ENCODE measurements at regions not wholly inside any gene's neighbourhood (a gene's known extent, or its start where the extent isn't known, plus 50 kb on each side); places are given as distances from the start of the nearest gene placed in this dataset.

GRCh38 chr12:89907659-89908058, 199.0 kb upstream of the ATP2B1 start:
- no peak for TF ChIP-seq POLR2A (IDR thresholded peaks at IDR 0.05)
- no peak for TF ChIP-seq CTCF (IDR thresholded peaks at IDR 0.05)
- no peak for ATAC-seq
- DNase-seq, result no peak
- no peaks in the 10 kb centered on the region for H3K27me3 ChIP-seq
- H3K9me3 ChIP-seq, result no peaks in the 10 kb centered on the region
- H3K36me3 ChIP-seq (replicated peaks in 1 of 2; ENCODE audit: insufficient read depth in 1 of 2, low read depth in 2 of 2), result no peaks in the 10 kb centered on the region
- no peak overlapping the region for H3K4me3 ChIP-seq
- 31 to 34% methylated on average over 2 of the region's 2 CpGs for WGBS, 2 donors
- H3K4me1 ChIP-seq, result no peaks in the 10 kb centered on the region
- intact Hi-C loops (cut with DNase I), result no loop called here
- no peak overlapping the region for H3K27ac ChIP-seq

GRCh38 chr12:89906824-89907223, 198.2 kb upstream of the ATP2B1 start:
- no peak overlapping the region for H3K27ac ChIP-seq
- no peak for DNase-seq
- H3K36me3 ChIP-seq (replicated peaks in 1 of 2; ENCODE audit: insufficient read depth in 1 of 2, low read depth in 2 of 2), result no peaks in the 10 kb centered on the region
- 65 to 69% methylated on average over 4 of the region's 4 CpGs for WGBS, 2 donors
- no peaks in the 10 kb centered on the region for H3K27me3 ChIP-seq
- no peak for ATAC-seq
- H3K4me3 ChIP-seq, result no peak overlapping the region
- intact Hi-C loops (cut with DNase I), result no loop called here
- H3K9me3 ChIP-seq, result no peaks in the 10 kb centered on the region
- H3K4me1 ChIP-seq, result no peaks in the 10 kb centered on the region
- TF ChIP-seq POLR2A (IDR thresholded peaks at IDR 0.05) (no peak), CTCF (IDR thresholded peaks at IDR 0.05) (no peak)

GRCh38 chr12:89906178-89906577, 197.5 kb upstream of the ATP2B1 start:
- no peak overlapping the region for H3K27ac ChIP-seq
- H3K4me1 ChIP-seq, result no peaks in the 10 kb centered on the region
- no peaks in the 10 kb centered on the region for H3K36me3 ChIP-seq (replicated peaks in 1 of 2; ENCODE audit: insufficient read depth in 1 of 2, low read depth in 2 of 2)
- no peak overlapping the region for H3K4me3 ChIP-seq
- no peak for DNase-seq
- no peak for TF ChIP-seq POLR2A (IDR thresholded peaks at IDR 0.05)
- no peak for TF ChIP-seq CTCF (IDR thresholded peaks at IDR 0.05)
- no peak for ATAC-seq
- H3K9me3 ChIP-seq, result no peaks in the 10 kb centered on the region
- intact Hi-C loops (cut with DNase I), result no loop called here
- H3K27me3 ChIP-seq, result no peaks in the 10 kb centered on the region

- ATAC-seq (no peak), DNase-seq (no peak)
- Histone ChIP-seq H3K9me3 (no peaks in the 10 kb centered on the region), H3K27me3 (no peaks in the 10 kb centered on the region), H3K4me3 (no peak overlapping the region), H3K27ac (no peak overlapping the region), H3K36me3 (replicated peaks in 1 of 2; ENCODE audit: insufficient read depth in 1 of 2, low read depth in 2 of 2) (no peaks in the 10 kb centered on the region), H3K4me1 (no peaks in the 10 kb centered on the region)
- no peak for TF ChIP-seq POLR2A (IDR thresholded peaks at IDR 0.05)
- TF ChIP-seq CTCF (IDR thresholded peaks at IDR 0.05), result no peak
- 3 to 32% methylated on average over 1 of the region's 1 CpG for WGBS, 2 donors
- intact Hi-C loops (cut with DNase I), result no loop called here
Measured at GRCh38 chr12:89901906-89902642, 193.4 kb upstream of the ATP2B1 start.

GRCh38 chr12:89901319-89901718, 192.7 kb upstream of the ATP2B1 start:
- TF ChIP-seq POLR2A (IDR thresholded peaks at IDR 0.05), result no peak
- TF ChIP-seq CTCF (IDR thresholded peaks at IDR 0.05), result no peak
- DNase-seq (no peak), ATAC-seq (no peak)
- Histone ChIP-seq H3K36me3 (replicated peaks in 1 of 2; ENCODE audit: insufficient read depth in 1 of 2, low read depth in 2 of 2) (no peaks in the 10 kb centered on the region), H3K4me1 (no peaks in the 10 kb centered on the region), H3K4me3 (no peak overlapping the region), H3K9me3 (no peaks in the 10 kb centered on the region), H3K27me3 (no peaks in the 10 kb centered on the region), H3K27ac (no peak overlapping the region)
- 36 to 39% methylated on average over 2 of the region's 2 CpGs for WGBS, 2 donors
- intact Hi-C loops (cut with DNase I), result no loop called here
